ENCODE measurements at regions not wholly inside any gene's neighbourhood (a gene's known extent, or its start where the extent isn't known, plus 50 kb on each side); places are given as distances from the start of the nearest gene placed in this dataset.

DNA sequence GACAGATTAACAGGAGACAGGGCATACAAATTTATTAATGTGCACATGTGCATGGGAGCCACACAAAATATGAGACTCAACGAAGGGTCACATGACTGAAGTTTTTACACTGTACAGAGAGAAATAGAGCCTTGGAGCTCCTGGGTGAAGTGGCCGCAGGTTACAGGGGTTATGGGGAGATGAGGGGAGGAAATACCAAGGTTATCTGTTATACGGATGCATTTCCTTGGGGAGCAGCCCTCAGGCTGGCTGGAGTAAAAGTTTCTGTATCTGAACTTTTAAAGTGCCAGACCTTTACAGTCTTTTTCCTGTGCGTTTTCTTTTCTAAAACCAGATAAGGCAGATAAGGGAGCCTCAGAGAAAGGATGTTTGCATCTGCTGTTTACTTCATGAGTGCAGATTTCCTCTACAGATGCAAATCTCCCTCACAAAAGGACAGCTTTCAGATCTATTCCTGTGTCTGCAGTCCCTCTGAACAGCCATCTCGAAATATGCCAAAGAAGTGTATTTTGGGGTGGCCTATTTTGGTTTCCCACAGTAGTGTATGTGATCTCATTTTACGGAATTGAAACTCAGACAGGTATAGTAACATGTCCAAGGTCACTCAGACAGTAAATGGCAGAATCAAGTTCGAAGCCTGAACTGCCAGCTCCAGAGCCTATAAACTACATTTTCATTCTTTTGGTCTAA, 139.3 kb upstream of the FBXL17 start:
- H3K36me3 Mint-ChIP-seq (ENCODE audit: low read depth) = no peaks in the 10 kb centered on the region
- no peak for DNase-seq
- ChIA-PET POLR2A (no interaction called here), CTCF (no interaction called here)
- peaks cover 0 to 4% of the 10 kb centered on the region in 2 experiments for H3K27me3 ChIP-seq (ENCODE audit: control insufficient read depth in 1 of 2, insufficient read depth in 2 of 2, low read length in 2 of 2)
- no peak for ATAC-seq (ENCODE audit: poor library complexity)
- intact Hi-C loops (cut with DNase I, micrococcal nuclease) = loop anchor here in 1 of 2 experiments (2.0 kb wide), 1 partner anchor 918 kb away; no protein-coding TSS in a partner anchor
- no peak overlapping the region for H3K27ac Mint-ChIP-seq
- no peaks in the 10 kb centered on the region for H3K4me1 ChIP-seq (ENCODE audit: insufficient read depth, low read length)
- H3K4me1 Mint-ChIP-seq (ENCODE audit: low read depth) = no peaks in the 10 kb centered on the region
- TF ChIP-seq, protein P1, sequence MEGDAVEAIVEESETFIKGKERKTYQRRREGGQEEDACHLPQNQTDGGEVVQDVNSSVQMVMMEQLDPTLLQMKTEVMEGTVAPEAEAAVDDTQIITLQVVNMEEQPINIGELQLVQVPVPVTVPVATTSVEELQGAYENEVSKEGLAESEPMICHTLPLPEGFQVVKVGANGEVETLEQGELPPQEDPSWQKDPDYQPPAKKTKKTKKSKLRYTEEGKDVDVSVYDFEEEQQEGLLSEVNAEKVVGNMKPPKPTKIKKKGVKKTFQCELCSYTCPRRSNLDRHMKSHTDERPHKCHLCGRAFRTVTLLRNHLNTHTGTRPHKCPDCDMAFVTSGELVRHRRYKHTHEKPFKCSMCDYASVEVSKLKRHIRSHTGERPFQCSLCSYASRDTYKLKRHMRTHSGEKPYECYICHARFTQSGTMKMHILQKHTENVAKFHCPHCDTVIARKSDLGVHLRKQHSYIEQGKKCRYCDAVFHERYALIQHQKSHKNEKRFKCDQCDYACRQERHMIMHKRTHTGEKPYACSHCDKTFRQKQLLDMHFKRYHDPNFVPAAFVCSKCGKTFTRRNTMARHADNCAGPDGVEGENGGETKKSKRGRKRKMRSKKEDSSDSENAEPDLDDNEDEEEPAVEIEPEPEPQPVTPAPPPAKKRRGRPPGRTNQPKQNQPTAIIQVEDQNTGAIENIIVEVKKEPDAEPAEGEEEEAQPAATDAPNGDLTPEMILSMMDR (IDR thresholded peaks at IDR 0.05) = no peak
- H3K27ac ChIP-seq (ENCODE audit: low read depth in 1 of 2, low read length in 2 of 2) = no peak overlapping the region
- no peak overlapping the region for H3K4me3 Mint-ChIP-seq
- no peak overlapping the region for H3K4me3 ChIP-seq (ENCODE audit: low read length)
- peaks cover 1% of the 10 kb centered on the region for H3K9me3 Mint-ChIP-seq
- peaks cover 33% of the 10 kb centered on the region for H3K27me3 Mint-ChIP-seq
- H3K36me3 ChIP-seq (ENCODE audit: insufficient read depth, low read length) = no peaks in the 10 kb centered on the region
- no peaks in the 10 kb centered on the region for H3K9me3 ChIP-seq (ENCODE audit: control insufficient read depth in 1 of 2, insufficient read depth in 1 of 2, low read length in 2 of 2)

DNA sequence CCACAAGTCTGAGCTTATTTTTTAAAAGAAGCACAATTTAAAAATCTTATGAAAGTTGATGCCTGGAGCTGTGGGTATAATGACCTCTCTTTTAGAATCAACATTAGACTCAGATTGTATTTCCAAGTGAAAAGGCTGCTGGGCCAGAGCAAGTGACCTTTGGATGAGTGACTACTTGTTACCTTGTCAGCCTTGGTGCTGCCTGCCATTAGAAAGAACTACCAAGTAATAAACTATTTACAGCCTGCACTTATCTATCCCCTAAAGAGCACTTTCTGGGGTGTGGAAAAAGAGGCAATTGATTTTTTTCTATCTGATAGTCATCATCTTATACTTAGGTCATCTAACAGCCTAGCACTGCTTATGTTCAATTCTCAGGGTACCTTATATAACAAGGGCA, 134.9 kb upstream of the FBXL17 start:
- H3K27me3 Mint-ChIP-seq = peaks cover 38% of the 10 kb centered on the region
- intact Hi-C loops (cut with DNase I, micrococcal nuclease) = loop anchor here in 1 of 2 experiments (5.0 kb wide), 1 partner anchor 921 kb away; no protein-coding TSS in a partner anchor

DNA sequence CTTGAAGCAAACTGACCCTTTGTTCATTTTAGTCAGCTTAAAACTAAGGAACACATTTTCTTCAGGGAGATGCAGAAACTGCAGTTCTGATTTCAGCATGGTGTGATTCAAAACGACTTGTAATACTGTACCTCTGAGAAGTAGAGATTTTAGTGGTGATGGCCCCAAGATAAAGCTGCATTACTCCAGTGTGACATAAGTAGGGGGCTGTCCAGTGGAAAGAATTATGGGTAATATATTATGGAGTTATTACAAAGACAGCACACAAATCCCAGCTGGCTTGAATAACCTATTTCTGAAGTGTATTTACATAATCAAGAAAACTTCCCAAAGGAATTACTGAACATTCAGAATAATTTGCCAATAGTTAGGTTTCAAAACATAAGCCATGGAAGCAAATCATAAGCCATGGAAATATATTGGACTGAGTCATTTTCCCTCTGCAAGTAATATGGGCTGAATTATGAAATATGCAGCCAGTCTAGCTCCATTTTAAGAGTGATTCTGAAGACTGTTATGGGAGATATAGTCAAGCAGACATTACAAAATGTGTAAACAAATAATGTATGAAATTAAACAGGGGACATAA, 133.7 kb upstream of the FBXL17 start:
- CTCF ChIA-PET = no interaction called here
- no peaks in the 10 kb centered on the region for H3K9me3 Mint-ChIP-seq
- H3K4me1 Mint-ChIP-seq (ENCODE audit: low read depth) = no peaks in the 10 kb centered on the region
- Histone ChIP-seq H3K9me3 (ENCODE audit: control insufficient read depth in 1 of 2, insufficient read depth in 1 of 2, low read length in 2 of 2) (no peaks in the 10 kb centered on the region), H3K27me3 (ENCODE audit: control insufficient read depth in 1 of 2, insufficient read depth in 2 of 2, low read length in 2 of 2) (peaks cover 0 to 4% of the 10 kb centered on the region in 2 experiments), H3K27ac (ENCODE audit: low read depth in 1 of 2, low read length in 2 of 2) (no peak overlapping the region), H3K4me1 (ENCODE audit: insufficient read depth, low read length) (no peaks in the 10 kb centered on the region), H3K36me3 (ENCODE audit: insufficient read depth, low read length) (no peaks in the 10 kb centered on the region), H3K4me3 (ENCODE audit: low read length) (no peak overlapping the region)
- no peak overlapping the region for H3K4me3 Mint-ChIP-seq
- TF ChIP-seq, protein P1 (IDR thresholded peaks at IDR 0.05) = no peak
- no peaks in the 10 kb centered on the region for H3K36me3 Mint-ChIP-seq (ENCODE audit: low read depth)
- DNase-seq (no peak), ATAC-seq (ENCODE audit: poor library complexity) (no peak)
- POLR2A ChIA-PET = no interaction called here
- H3K27me3 Mint-ChIP-seq = peaks cover 38% of the 10 kb centered on the region
- intact Hi-C loops (cut with DNase I, micrococcal nuclease) = loop anchor here in 1 of 2 experiments (5.0 kb wide), 1 partner anchor 922 kb away; no protein-coding TSS in a partner anchor
- H3K27ac Mint-ChIP-seq = no peak overlapping the region

More for the DNA sequence above, 134.9 kb upstream of the FBXL17 start:
- TF ChIP-seq, protein P1 (IDR thresholded peaks at IDR 0.05) = no peak
- no peak overlapping the region for H3K4me3 Mint-ChIP-seq
- Histone ChIP-seq H3K4me3 (ENCODE audit: low read length) (no peak overlapping the region), H3K4me1 (ENCODE audit: insufficient read depth, low read length) (no peaks in the 10 kb centered on the region), H3K27me3 (ENCODE audit: control insufficient read depth in 1 of 2, insufficient read depth in 2 of 2, low read length in 2 of 2) (peaks cover 0 to 4% of the 10 kb centered on the region in 2 experiments), H3K36me3 (ENCODE audit: insufficient read depth, low read length) (no peaks in the 10 kb centered on the region), H3K27ac (ENCODE audit: low read depth in 1 of 2, low read length in 2 of 2) (no peak overlapping the region), H3K9me3 (ENCODE audit: control insufficient read depth in 1 of 2, insufficient read depth in 1 of 2, low read length in 2 of 2) (no peaks in the 10 kb centered on the region)
- ATAC-seq (ENCODE audit: poor library complexity) (no peak), DNase-seq (no peak)
- H3K36me3 Mint-ChIP-seq (ENCODE audit: low read depth) = no peaks in the 10 kb centered on the region
- no peaks in the 10 kb centered on the region for H3K4me1 Mint-ChIP-seq (ENCODE audit: low read depth)
- ChIA-PET CTCF (no interaction called here), POLR2A (no interaction called here)
- no peaks in the 10 kb centered on the region for H3K9me3 Mint-ChIP-seq
- no peak overlapping the region for H3K27ac Mint-ChIP-seq

All from CD4-positive, alpha-beta T cell (primary cell).